Activated CD8-positive, alpha-beta memory T cell treated with anti-CD3 and anti-CD28 coated beads for 36 hours (primary cell): ENCODE measurements at regions not wholly inside any gene's neighbourhood (a gene's known extent, or its start where the extent isn't known, plus 50 kb on each side); places are given as distances from the start of the nearest gene placed in this dataset.
"Not testable (repeated sequence)": the region's sequence is repeated elsewhere in the genome, so short reads cannot be mapped to it uniquely, and the experiment has no call there.

Source experiments
- CTCF ChIA-PET: fragments of 350-600 bp; sonication (Branson Sonifier 250); formaldehyde crosslinking; loops from one replicate; lab custom pipeline; 2021; ENCODE audit warnings: antibody characterized with exemption; lab: Charles Lee
- POLR2A ChIA-PET: fragments of 350-600 bp; sonication (Branson Sonifier 250); formaldehyde crosslinking; loops from one replicate; lab custom pipeline; 2021; ENCODE audit warnings: antibody characterized with exemption; lab: Charles Lee

DNA sequence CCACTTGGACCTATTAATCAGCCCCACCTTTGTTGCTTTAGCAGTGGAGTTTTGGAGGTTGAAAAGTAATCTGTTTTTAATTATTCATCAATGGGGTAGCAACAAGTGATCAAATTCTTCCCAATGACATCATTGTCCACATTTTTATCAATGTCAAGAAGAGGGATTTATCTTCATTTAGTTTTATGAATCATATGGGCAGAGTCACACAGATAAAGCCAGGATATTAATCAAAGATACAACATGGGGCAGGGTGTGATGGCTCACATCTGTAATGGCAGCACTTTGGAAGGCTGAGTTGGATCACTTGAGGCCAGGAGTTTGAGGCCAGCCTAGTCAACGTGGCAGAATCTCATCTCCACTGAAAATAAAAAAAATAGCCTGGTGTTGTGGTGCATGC, 388.4 kb upstream of the POM121L12 start:
- ChIA-PET CTCF (no interaction called here), POLR2A (no interaction called here)

DNA sequence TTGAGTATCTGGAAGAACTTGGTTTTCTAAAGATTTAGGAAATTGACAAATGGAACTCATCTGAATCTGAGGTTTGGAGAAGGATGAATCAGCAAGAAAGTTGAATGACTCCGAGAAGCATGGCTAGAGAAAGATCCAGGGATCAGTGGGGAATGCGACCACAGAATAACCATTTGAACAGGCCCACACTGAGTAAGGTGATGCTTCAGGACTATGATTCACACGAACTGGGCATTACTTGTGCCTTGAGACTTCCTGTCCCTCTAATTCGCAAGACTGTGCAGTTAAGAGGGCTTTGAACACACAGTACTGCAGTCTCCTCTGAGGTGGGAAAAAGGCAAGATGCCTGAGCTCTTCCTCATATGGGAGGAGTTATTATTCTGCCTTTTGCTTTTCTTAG, 395.5 kb upstream of the POM121L12 start:
- ChIA-PET CTCF (no interaction called here), POLR2A (no interaction called here)

DNA sequence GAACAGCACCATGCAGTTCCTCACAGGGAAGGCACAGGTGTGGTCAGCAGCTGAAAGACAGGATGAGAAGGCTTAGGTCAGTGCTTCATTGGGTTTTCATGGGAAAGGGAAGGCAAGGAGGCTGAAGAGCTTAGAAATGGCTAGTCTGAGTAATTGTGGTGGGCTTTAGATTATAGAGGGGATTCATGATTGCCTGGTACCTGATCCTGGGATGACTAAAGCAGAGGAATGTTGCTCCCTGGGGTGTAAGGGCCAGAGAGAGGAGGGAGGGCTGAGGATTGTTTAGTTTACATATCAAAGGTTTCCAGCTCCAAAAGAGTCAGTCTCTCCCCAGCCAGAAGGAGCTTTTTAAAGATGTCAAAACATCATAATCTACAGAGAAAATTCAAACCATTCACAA, 396.3 kb upstream of the POM121L12 start:
- POLR2A ChIA-PET, result no interaction called here
- CTCF ChIA-PET, result no interaction called here

DNA sequence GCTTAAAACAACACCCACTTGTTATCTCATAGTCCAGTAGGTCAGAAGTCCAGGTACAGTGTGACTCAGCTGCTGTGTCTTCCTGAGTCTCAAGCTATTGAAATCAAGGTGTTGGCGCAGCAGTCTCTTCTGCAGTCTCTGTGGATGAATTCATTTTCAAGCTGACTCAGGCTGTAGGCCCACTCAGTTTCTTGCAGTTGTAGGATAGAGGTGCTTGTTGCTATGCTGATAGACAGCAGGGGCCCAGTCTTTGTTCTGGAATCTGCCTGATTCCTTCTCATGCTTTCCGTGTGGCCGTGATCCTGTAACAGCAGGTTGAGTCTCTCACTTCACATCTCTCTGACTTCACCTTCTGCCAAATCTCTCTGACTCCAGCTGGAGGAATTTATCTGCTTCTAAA, 400.4 kb upstream of the POM121L12 start:
- ChIA-PET POLR2A (no interaction called here), CTCF (no interaction called here)

DNA sequence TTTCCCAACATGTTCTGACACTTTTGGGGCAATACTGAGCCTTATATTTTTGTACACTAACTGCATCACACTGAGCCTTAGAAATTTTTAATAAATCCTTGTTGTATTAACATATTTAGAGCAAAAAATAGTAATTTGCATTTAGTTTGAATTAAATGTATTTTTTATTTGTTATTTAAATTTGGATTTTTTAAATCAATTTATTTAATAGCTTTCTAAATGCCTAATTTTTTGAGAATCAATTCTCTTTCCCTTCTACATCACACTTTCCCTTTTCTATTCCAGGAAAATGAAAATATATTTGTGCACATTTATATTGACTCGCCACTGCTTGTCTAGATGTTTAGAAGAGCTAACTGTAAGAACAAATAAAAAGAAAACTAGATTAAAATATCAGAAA, 414.6 kb upstream of the POM121L12 start:
- POLR2A ChIA-PET, result no interaction called here
- CTCF ChIA-PET, result no interaction called here

DNA sequence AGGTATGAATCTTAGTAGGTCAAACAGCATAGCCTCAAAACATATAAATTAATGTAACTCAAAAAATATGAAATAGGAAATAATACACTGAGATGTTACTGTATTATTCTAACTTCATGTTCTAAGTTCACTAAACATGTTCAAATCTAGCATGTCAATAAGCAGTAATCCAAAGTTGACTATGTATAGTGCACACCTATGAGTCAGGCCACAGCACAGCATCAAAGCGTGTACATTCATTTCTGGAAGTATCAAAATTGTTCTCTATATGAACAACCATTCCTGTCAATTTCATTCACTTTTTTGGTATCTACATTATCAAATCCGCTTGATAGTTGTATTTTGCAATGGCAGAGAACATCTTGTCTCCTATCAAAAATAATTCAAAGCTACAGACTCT, 418.9 kb upstream of the POM121L12 start:
- POLR2A ChIA-PET, result no interaction called here
- CTCF ChIA-PET, result no interaction called here

DNA sequence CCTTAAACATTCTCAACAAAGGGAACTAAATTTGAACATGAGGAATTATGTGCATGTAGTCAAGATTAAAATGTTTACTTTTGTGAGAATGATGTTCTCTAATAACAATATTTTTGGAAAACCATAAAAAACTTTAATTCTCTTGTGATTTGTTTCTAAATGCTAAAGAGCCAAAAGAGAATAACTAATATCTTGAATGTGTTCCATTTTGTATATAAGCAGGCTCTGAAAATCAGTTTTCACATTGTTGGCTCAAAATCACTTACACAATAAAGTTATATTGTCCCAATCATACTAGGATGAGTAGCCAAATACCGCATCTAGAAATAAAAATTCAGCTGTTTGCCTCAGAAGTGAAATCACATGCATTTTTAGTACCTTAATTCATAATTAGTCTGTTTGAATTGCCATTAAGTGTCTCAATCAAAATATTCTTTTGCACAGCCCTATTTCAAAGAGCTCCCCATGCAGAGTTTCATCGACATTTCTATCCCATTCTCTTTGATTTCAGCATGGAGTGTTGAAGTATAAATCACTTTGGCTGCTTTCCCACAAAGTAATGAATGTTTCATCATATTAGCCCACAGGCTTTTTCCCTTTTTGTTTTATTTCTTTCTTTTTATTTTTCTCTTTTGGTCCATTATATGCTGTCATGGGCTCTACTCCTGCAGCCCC, 420.3 kb upstream of the POM121L12 start:
- CTCF ChIA-PET, result no interaction called here
- POLR2A ChIA-PET, result no interaction called here

DNA sequence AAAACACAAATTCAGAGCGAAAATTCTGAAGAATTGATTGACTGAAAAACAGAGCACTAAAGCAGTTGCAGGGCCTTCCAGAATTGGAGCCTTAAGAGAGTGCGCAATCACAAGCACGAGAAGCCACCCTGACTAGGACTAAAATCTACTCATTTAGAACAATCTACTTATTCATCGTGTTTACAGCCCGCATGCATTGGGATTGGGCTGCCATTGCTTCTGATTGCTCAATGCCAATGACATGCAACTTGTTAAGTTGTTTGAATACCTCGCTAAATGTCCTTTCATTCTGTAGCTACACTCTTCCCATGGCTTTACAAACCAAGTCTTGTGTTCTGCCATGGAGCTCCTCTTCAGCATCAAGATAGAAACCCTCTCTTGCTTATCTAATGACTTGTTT, 425.9 kb upstream of the POM121L12 start:
- CTCF ChIA-PET, result no interaction called here

DNA sequence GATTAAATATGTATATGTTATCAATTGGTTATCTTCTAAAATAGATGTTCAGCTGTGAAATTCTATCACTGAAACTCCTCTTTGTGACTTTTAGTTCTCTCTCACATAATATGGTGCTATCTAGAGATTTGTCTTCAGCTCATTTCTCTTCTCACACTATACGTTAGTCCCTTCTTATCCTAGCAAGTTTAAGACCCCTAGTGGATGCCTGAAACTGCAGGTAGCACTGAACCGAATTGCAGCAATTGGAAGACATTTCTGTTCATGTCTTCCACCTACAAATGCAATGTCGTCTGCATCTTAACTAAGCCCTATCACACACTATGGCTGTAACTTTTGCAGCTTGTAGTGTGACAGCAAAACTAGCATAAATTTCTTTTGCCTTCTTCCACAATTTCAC, 442.7 kb upstream of the POM121L12 start:
- CTCF ChIA-PET, result no interaction called here
- POLR2A ChIA-PET, result no interaction called here

More for the DNA sequence above, 425.9 kb upstream of the POM121L12 start:
- POLR2A ChIA-PET, result no interaction called here

DNA sequence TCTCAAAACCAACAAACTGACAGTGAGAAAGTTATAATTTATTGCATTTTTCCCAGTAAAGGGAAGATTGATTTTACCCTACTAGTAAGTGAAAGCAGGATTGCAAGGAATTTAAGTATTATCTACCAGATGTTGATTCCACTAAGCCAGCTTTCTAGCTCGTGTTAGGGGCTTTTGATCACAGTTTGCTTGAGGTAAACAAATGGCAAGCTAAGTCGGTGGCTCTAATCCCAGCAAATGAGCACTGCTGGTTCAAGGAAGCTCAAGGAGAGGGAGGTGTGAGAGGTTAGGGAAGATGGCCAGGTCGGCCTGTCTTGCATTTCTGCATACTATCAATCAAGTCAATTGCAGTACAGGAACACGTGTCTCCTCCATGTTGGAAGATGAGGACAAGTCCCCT, 448.7 kb upstream of the POM121L12 start:
- CTCF ChIA-PET, result no interaction called here
- POLR2A ChIA-PET, result no interaction called here

DNA sequence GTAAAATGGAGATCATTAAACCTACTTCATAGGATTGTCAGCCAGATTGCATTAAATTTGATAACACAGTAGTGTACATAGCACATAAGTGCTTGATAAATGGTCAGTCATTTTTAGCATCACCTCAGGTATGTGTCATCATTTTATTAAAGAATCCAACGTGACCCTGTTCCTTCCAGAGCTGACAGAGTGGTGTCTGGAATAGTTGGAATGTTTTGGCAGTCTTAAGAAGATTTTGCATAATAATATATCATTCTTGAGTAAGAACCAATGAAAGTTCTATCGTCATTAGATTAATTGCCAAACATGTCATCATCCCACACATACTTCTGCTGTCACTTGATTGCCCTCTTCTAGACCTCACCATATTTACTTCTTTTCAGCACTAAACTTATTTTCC, 451.4 kb upstream of the POM121L12 start:
- ChIA-PET POLR2A (no interaction called here), CTCF (no interaction called here)

DNA sequence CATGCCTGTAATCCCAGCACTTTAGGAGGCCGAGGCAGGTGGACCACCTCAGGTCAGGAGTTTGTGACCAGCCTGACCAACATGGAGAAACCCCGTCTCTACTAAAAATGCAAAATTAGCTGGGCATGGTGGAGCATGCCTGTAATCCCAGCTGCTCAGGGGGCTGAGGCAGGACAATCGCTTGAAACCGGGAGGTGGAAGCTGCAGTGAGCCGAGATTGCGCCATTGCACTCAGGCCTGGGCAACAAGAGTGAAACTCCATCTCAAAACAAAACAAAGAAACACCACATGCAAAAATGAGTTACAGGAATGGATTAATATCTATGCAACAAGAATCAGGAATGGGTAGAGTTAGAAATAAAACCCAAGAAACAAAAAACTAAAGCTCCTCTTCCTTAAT, 462.3 kb upstream of the POM121L12 start:
- POLR2A ChIA-PET, CTCF ChIA-PET: not testable (repeated sequence)

DNA sequence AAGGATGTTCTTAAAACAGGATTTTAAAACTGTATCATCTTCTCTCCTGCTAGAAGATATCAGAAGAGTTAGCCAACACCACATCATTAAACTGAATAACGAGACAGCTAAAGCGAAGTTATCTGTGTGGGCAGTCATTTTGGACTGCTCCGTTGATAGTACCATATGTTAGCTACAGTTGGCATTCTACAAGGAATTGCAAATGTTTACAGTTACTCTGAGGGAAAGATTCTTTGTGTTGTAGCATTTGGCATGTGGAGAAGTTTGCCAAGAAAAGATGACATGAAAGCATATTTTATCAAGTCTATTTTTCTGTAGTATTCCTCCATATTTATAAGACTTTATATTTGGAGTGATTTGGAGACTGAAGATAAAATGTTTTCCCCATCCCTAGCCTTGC, 464.4 kb upstream of the POM121L12 start:
- CTCF ChIA-PET, result no interaction called here
- POLR2A ChIA-PET, result no interaction called here

DNA sequence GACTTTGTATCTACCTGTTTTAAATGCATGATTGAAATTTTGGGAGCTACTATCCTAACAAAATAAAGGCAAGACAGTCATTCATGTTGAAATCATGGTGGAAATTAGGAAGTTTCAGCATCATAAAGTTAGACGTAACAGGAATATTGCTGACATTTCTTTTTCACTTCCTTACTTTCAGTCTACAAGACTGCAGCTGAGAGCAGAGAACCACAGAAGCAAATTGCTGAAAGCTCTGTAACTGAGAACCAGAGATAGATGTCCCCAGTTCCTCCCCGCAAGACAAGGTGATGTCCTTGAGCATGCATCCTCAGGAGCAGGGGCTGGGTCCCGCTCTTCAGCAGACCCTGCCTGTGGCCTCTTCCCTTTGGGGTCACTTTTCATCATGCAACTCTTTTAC, 466.3 kb upstream of the POM121L12 start:
- ChIA-PET CTCF (no interaction called here), POLR2A (no interaction called here)

DNA sequence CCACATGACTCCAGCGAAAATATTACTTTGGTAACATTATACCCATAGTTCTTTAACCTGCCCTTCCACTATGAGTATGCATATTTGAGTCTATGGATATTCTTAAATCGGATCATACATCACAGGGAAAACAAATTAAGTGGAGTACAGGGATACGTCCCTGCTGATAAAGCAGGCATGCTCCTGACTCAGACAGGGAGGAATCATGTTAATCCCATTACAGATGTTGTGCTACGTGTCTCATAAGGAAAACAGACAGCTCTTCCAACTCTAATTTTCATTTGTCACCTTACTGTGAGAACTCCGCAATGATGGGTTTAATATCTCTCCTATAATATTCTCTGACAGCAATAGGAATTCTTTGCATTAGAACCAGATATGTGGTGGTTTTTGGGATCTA, 469.5 kb upstream of the POM121L12 start:
- CTCF ChIA-PET, result no interaction called here
- POLR2A ChIA-PET, result no interaction called here

DNA sequence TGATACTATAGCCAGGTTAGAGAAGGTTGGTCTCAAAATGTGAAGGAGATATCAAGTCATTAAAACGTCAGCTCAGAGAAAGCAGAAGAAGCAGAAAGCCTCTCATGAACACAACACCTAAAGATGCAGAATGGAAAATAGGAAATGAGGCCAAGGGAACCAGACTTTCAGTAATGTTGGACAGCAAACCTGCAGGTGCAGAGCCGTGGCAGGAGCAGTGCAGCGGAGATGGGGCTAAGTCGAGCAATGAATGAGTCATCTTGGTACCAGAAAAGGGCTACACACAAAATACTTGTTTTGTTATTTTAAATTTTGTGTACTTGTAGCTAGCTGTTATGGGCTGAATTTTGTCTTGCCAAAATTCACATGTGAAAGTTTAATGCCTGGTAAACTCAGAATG, 479.6 kb upstream of the POM121L12 start:
- ChIA-PET POLR2A (no interaction called here), CTCF (no interaction called here)

DNA sequence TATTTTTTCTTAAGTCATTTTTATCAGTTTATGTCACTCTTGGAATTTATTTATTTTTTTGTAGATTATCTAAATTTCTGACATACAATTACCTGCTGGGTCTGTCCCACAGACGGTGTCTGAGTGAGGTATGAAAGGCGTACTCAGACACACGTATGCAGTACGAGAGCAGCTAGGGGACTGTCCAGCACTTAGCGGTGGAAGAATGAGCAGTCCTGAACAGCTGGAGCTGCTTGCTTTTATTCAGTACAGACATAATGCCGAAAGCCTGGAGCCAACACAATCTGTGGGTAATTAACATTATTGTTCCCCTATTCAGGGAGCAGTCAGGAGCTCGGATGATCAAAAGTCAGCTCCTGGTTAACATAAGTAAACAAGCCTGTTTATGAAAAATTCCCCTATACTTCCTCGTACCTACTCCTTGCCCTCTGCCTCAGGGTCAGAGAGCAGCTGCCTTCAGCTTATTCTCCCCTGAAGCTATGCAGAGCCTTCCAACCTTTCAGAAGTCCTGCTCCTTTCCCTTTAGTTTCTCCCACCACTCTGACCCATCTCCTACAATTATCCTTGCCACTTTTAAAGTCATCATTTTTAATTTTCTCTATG, 488.0 kb upstream of the POM121L12 start:
- ChIA-PET POLR2A (no interaction called here), CTCF (no interaction called here)

DNA sequence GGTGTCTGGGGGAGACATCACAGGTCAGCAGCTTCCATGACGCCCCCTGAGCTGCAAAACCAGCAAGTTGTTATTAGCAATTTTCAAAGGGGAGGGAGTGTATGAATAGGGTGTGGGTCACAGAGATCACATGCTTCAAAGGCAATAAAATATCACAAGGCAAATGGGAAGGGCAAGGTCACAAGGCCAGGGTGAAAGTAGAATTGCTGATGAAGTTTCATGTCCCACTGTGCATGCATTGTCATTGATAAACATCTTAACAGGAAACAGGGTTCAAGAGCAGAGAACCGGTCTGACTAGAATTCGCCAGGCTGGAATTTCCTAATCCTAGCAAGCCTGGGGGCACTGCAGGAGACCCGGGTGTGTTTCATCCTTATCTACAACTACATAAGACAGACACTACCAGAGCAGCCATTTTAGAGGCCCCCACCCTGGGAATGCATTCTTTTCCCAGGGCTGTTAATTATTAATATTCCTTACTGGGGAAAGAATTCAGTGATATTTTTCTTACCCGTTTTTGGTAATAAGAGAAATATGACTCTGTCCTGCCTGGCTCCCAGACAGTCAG, 494.2 kb upstream of the POM121L12 start:
- CTCF ChIA-PET, POLR2A ChIA-PET: not testable (repeated sequence)

DNA sequence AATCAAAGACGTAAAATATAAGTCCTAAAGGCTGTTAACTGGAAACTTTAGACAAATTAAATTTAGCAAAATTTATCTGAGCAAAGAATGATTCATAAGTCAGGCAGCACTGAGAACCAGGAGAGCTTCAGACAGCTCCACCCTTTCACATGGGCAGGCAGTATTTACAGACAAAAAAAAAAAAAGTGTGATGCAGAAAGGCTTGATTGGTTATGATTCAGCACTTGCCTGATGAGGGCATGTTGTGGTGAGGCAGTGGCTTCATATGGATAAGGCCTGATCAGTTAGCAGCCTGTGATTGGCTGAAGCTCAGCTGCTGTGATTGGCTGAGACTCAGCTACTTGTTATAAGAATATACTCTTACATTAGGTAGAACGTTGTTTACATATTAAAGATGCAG, 495.4 kb upstream of the POM121L12 start:
- CTCF ChIA-PET, result no interaction called here
- POLR2A ChIA-PET, result no interaction called here

DNA sequence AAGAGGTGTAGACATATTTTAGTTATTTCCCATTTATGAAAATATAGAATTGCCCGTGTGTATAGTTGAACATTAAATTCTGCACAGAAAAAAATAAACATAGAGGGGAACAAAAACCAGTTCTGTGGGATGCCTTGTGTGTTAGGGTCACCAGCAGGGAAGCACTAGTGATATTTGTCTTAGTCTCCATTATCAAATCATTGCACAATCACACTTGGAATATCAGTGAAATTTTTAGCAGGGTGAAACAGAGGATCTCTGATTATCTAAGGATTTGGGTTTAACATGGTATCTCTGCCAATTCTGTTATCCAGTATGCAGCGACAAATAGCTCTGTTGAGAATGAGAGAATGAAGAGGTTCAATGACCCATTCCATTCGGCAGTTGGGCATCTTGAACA, 496.0 kb upstream of the POM121L12 start:
- ChIA-PET POLR2A (no interaction called here), CTCF (no interaction called here)

DNA sequence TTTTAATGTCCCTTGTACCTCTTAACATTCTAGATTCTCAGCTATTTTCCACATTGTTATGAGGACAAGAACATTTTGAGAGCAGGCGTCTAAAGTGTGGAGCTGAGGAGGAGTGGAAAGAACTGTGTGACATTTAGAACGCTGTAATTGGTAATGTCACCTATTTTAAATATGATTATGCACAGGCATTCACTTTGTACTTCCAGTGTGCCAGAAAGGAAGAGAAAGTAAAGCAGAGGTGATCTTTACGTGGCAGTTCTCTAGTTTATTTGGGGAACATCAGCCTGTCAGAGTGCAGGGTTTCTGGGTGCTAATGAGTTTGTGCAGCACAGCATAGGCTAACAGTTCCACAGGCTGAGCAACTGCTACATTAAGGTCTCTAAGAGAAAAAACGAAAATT, 498.4 kb upstream of the POM121L12 start:
- CTCF ChIA-PET, result no interaction called here
- POLR2A ChIA-PET, result no interaction called here
